Urinary bladder (tissue), 3 donors: ENCODE measurements at regions not wholly inside any gene's neighbourhood (a gene's known extent, or its start where the extent isn't known, plus 50 kb on each side); places are given as distances from the start of the nearest gene placed in this dataset.

Source experiments
- DNase-seq: peaks from one replicate; pipeline ENCODE4 v3.0.0-alpha.2; 2015; ENCODE audit errors: extremely low spot score
- H3K27ac ChIP-seq: one replicate; pipeline ENCODE4 v1.5.1; 2013; ENCODE audit warnings: low read depth, mild to moderate bottlenecking, moderate library complexity
- H3K36me3 ChIP-seq: one replicate; pipeline ENCODE4 v1.6.1; 2013; ENCODE audit warnings: mild to moderate bottlenecking, moderate library complexity; ENCODE audit not compliant: insufficient read depth
- H3K4me1 ChIP-seq: one replicate; pipeline ENCODE4 v1.6.1; 2013; ENCODE audit warnings: mild to moderate bottlenecking, moderate library complexity; ENCODE audit not compliant: insufficient read depth
- H3K4me3 ChIP-seq: one replicate; pipeline ENCODE4 v1.5.1; 2013; ENCODE audit warnings: low read depth, low read length
- WGBS: extraction: QIAGEN DNeasy Blood & Tissue Kit; methylation state at CpG from one replicate; pipeline ENCODE4 v1.1.7; 2013; 5-methylcytosine and 5-hydroxymethylcytosine counted together
- donor health status: healthy with polysubstance abuse.
- donor health status: healthy.

- WGBS: 91% methylated on average over 2 of the region's 2 CpGs
- DNase-seq: no peak
- H3K27ac ChIP-seq: no peak overlapping the region
- no peak overlapping the region for H3K4me3 ChIP-seq
- H3K4me1 ChIP-seq: no peaks in the 10 kb centered on the region
- no peaks in the 10 kb centered on the region for H3K36me3 ChIP-seq
Observed at GRCh38 chr1:82947278-82947677, 1051.7 kb downstream of the TTLL7 start.

- no peak for DNase-seq
- Histone ChIP-seq H3K4me3 (no peak overlapping the region), H3K27ac (no peak overlapping the region), H3K36me3 (no peaks in the 10 kb centered on the region), H3K4me1 (no peaks in the 10 kb centered on the region)
- WGBS: 96% methylated on average over 3 of the region's 3 CpGs
Observed at GRCh38 chr1:82946096-82946605, 1052.8 kb downstream of the TTLL7 start.

GRCh38 chr1:82944822-82945221, 1054.1 kb downstream of the TTLL7 start:
- 46% methylated on average over 1 of the region's 1 CpG for WGBS

GRCh38 chr1:82934074-82934473, 1064.9 kb downstream of the TTLL7 start:
- Histone ChIP-seq H3K36me3 (no peaks in the 10 kb centered on the region), H3K27ac (no peak overlapping the region), H3K4me3 (no peak overlapping the region), H3K4me1 (no peaks in the 10 kb centered on the region)
- no peak for DNase-seq
- WGBS: 96% methylated on average over 2 of the region's 2 CpGs

More at GRCh38 chr1:82944822-82945221, 1054.1 kb downstream of the TTLL7 start:
- DNase-seq: no peak
- no peak overlapping the region for H3K4me3 ChIP-seq
- no peak overlapping the region for H3K27ac ChIP-seq
- no peaks in the 10 kb centered on the region for H3K36me3 ChIP-seq
- no peaks in the 10 kb centered on the region for H3K4me1 ChIP-seq

GRCh38 chr1:82932727-82933126, 1066.2 kb downstream of the TTLL7 start:
- no peak for DNase-seq
- Histone ChIP-seq H3K36me3 (no peaks in the 10 kb centered on the region), H3K4me1 (no peaks in the 10 kb centered on the region), H3K4me3 (no peak overlapping the region), H3K27ac (no peak overlapping the region)
- 91% methylated on average over 2 of the region's 2 CpGs for WGBS

GRCh38 chr1:82932207-82932606, 1066.7 kb downstream of the TTLL7 start:
- Histone ChIP-seq H3K27ac (no peak overlapping the region), H3K4me1 (no peaks in the 10 kb centered on the region), H3K4me3 (no peak overlapping the region), H3K36me3 (no peaks in the 10 kb centered on the region)
- WGBS: 78% methylated on average over 2 of the region's 2 CpGs
- no peak for DNase-seq

- Histone ChIP-seq H3K36me3 (no peaks in the 10 kb centered on the region), H3K27ac (no peak overlapping the region), H3K4me3 (no peak overlapping the region), H3K4me1 (no peaks in the 10 kb centered on the region)
- no peak for DNase-seq
Observed at GRCh38 chr1:82931006-82931405, 1067.9 kb downstream of the TTLL7 start.

- WGBS: 70% methylated on average over 1 of the region's 1 CpG
- Histone ChIP-seq H3K4me3 (no peak overlapping the region), H3K4me1 (no peaks in the 10 kb centered on the region), H3K36me3 (no peaks in the 10 kb centered on the region), H3K27ac (no peak overlapping the region)
- DNase-seq: no peak
Observed at GRCh38 chr1:82927753-82928152, 1071.2 kb downstream of the TTLL7 start.

- no peak overlapping the region for H3K4me3 ChIP-seq
- peaks cover 2% of the 10 kb centered on the region for H3K4me1 ChIP-seq
- H3K27ac ChIP-seq: no peak overlapping the region
- WGBS: 89% methylated on average over 2 of the region's 2 CpGs
- DNase-seq: no peak
- no peaks in the 10 kb centered on the region for H3K36me3 ChIP-seq
Observed at GRCh38 chr1:82924666-82925065, 1074.3 kb downstream of the TTLL7 start.

GRCh38 chr1:82923931-82924330, 1075.0 kb downstream of the TTLL7 start:
- no peak for DNase-seq
- Histone ChIP-seq H3K4me3 (no peak overlapping the region), H3K27ac (no peak overlapping the region), H3K36me3 (no peaks in the 10 kb centered on the region), H3K4me1 (peaks cover 2% of the 10 kb centered on the region)
- 88% methylated on average over 4 of the region's 4 CpGs for WGBS

- 79% methylated on average over 4 of the region's 4 CpGs for WGBS
- H3K4me1 ChIP-seq: peaks cover 2% of the 10 kb centered on the region
- H3K4me3 ChIP-seq: no peak overlapping the region
- no peak for DNase-seq
- no peak overlapping the region for H3K27ac ChIP-seq
- H3K36me3 ChIP-seq: no peaks in the 10 kb centered on the region
Observed at GRCh38 chr1:82921759-82922158, 1077.2 kb downstream of the TTLL7 start.

GRCh38 chr1:82920418-82921248, 1078.3 kb downstream of the TTLL7 start:
- no peak for DNase-seq

GRCh38 chr1:82919837-82920236, 1079.1 kb downstream of the TTLL7 start:
- H3K27ac ChIP-seq: no peak overlapping the region
- DNase-seq: no peak
- no peak overlapping the region for H3K4me3 ChIP-seq
- H3K36me3 ChIP-seq: no peaks in the 10 kb centered on the region
- peaks cover 2% of the 10 kb centered on the region for H3K4me1 ChIP-seq

More at GRCh38 chr1:82920418-82921248, 1078.3 kb downstream of the TTLL7 start:
- WGBS: 55% methylated on average over 4 of the region's 4 CpGs
- Histone ChIP-seq H3K4me3 (no peak overlapping the region), H3K27ac (no peak overlapping the region), H3K36me3 (no peaks in the 10 kb centered on the region), H3K4me1 (peaks cover 2% of the 10 kb centered on the region)

GRCh38 chr1:82907313-82907712, 1091.6 kb downstream of the TTLL7 start:
- no peak for DNase-seq
- no peak overlapping the region for H3K4me3 ChIP-seq
- WGBS: 87% methylated on average over 3 of the region's 3 CpGs

More at GRCh38 chr1:82907313-82907712, 1091.6 kb downstream of the TTLL7 start:
- H3K36me3 ChIP-seq: no peaks in the 10 kb centered on the region
- H3K27ac ChIP-seq: no peak overlapping the region
- H3K4me1 ChIP-seq: no peaks in the 10 kb centered on the region
